Left ventricle myocardium inferior (tissue), 1 donor: ENCODE measurements at regions not wholly inside any gene's neighbourhood (a gene's known extent, or its start where the extent isn't known, plus 50 kb on each side); places are given as distances from the start of the nearest gene placed in this dataset.
A peak's percentile ranks its signal among the peaks of the same experiment; 100 is the strongest.

Experiments used
- DNase-seq: peaks from one replicate; pipeline ENCODE4 v3.0.0-alpha.2; 2020
- H3K27ac ChIP-seq: fragments of 200-600 bp; replicated peaks from 2 replicates; pipeline ENCODE4 v1.8.0; 2021
- H3K27me3 ChIP-seq: fragments of 200-600 bp; 2 replicates; pipeline ENCODE4 v1.8.0; 2021; ENCODE audit warnings: low read depth
- H3K36me3 ChIP-seq: fragments of 200-600 bp; 2 replicates; pipeline ENCODE4 v1.8.0; 2021
- H3K4me1 ChIP-seq: fragments of 200-600 bp; 2 replicates; pipeline ENCODE4 v1.8.0; 2021
- H3K4me3 ChIP-seq: fragments of 200-600 bp; 2 replicates; pipeline ENCODE4 v1.8.0; 2021; ENCODE audit warnings: mild to moderate bottlenecking, moderate library complexity
- H3K9me3 ChIP-seq: fragments of 200-600 bp; replicated peaks from 2 replicates; pipeline ENCODE4 v1.8.0; 2021
- CTCF ChIP-seq: fragments of 200-600 bp; IDR thresholded peaks from 2 replicates; pipeline ENCODE4 v1.8.0; 2021; ENCODE audit warnings: antibody characterized with exemption, mild to moderate bottlenecking, borderline replicate concordance
- intact Hi-C: fragments of 100-400 bp; cut with micrococcal nuclease; formaldehyde crosslinking; loops from one replicate; pipeline ENCODE4 v1.11.0; 2022
- donor health status: DM: no; HTN: yes; CAD: no; lungs with severe emphysema.

GRCh38 chr4:173699841-173700475, 169.9 kb upstream of the HAND2 start:
- Histone ChIP-seq H3K27me3 (no peaks in the 10 kb centered on the region), H3K27ac (peak overlapping the region; percentile 88), H3K9me3 (no peaks in the 10 kb centered on the region), H3K4me3 (peak overlapping the region; percentile 56), H3K36me3 (no peaks in the 10 kb centered on the region), H3K4me1 (peaks cover 25% of the 10 kb centered on the region)
- TF ChIP-seq CTCF = no peak
- no peak for DNase-seq
- intact Hi-C loops = no loop called here

GRCh38 chr4:173698557-173699262, 168.7 kb upstream of the HAND2 start:
- Histone ChIP-seq H3K4me3 (peak overlapping the region; percentile 56), H3K36me3 (no peaks in the 10 kb centered on the region), H3K27me3 (no peaks in the 10 kb centered on the region), H3K9me3 (no peaks in the 10 kb centered on the region), H3K27ac (peak overlapping the region; percentile 88), H3K4me1 (peaks cover 25% of the 10 kb centered on the region)
- TF ChIP-seq CTCF = no peak
- DNase-seq = peak; percentile 60
- intact Hi-C loops = no loop called here

- TF ChIP-seq CTCF = no peak
- H3K9me3 ChIP-seq = no peaks in the 10 kb centered on the region
- peak overlapping the region; percentile 56 for H3K4me3 ChIP-seq
- no peak for DNase-seq
- no peaks in the 10 kb centered on the region for H3K36me3 ChIP-seq
- H3K4me1 ChIP-seq = peaks cover 25% of the 10 kb centered on the region
- intact Hi-C loops = no loop called here
- no peaks in the 10 kb centered on the region for H3K27me3 ChIP-seq
- H3K27ac ChIP-seq = peak overlapping the region; percentile 88
Measured at GRCh38 chr4:173697840-173698239, 167.8 kb upstream of the HAND2 start.

GRCh38 chr4:173696551-173696950, 166.5 kb upstream of the HAND2 start:
- Histone ChIP-seq H3K4me1 (peaks cover 25% of the 10 kb centered on the region), H3K36me3 (no peaks in the 10 kb centered on the region), H3K27ac (peak overlapping the region; percentile 88), H3K27me3 (no peaks in the 10 kb centered on the region), H3K4me3 (no peak overlapping the region), H3K9me3 (no peaks in the 10 kb centered on the region)
- intact Hi-C loops = no loop called here
- DNase-seq = no peak
- TF ChIP-seq CTCF = no peak

- peak overlapping the region; percentile 88 for H3K27ac ChIP-seq
- DNase-seq = no peak
Measured at GRCh38 chr4:173696011-173696410, 166.0 kb upstream of the HAND2 start.

More at GRCh38 chr4:173696011-173696410, 166.0 kb upstream of the HAND2 start:
- no peaks in the 10 kb centered on the region for H3K27me3 ChIP-seq
- TF ChIP-seq CTCF = no peak
- H3K4me3 ChIP-seq = no peak overlapping the region
- peaks cover 25% of the 10 kb centered on the region for H3K4me1 ChIP-seq
- intact Hi-C loops = no loop called here
- H3K36me3 ChIP-seq = no peaks in the 10 kb centered on the region
- H3K9me3 ChIP-seq = no peaks in the 10 kb centered on the region
